H1 (cell line): ENCODE measurements at regions not wholly inside any gene's neighbourhood (a gene's known extent, or its start where the extent isn't known, plus 50 kb on each side); places are given as distances from the start of the nearest gene placed in this dataset.

ENCODE experiments used
- BRCA1 ChIP-seq: IDR thresholded peaks from 2 replicates; pipeline ENCODE4 v1.6.1; 2012; ENCODE audit warnings: low read depth, low read length, improper control_type of control experiment
- CTBP2 ChIP-seq: IDR thresholded peaks from 2 replicates; pipeline ENCODE4 v1.7.0; 2011; ENCODE audit warnings: borderline replicate concordance, mild to moderate bottlenecking, moderate library complexity, mixed read lengths, low read length; ENCODE audit not compliant: insufficient read depth, insufficient read length
- POU5F1 ChIP-seq: IDR thresholded peaks from 2 replicates; pipeline ENCODE4 v1.6.1; 2011; ENCODE audit warnings: low read depth, mild to moderate bottlenecking, low read length, moderate library complexity
- TEAD4 ChIP-seq: IDR thresholded peaks from 2 replicates; pipeline ENCODE4 v1.6.1; 2012; ENCODE audit warnings: low read depth, low read length, inconsistent platforms, mixed read lengths

DNA sequence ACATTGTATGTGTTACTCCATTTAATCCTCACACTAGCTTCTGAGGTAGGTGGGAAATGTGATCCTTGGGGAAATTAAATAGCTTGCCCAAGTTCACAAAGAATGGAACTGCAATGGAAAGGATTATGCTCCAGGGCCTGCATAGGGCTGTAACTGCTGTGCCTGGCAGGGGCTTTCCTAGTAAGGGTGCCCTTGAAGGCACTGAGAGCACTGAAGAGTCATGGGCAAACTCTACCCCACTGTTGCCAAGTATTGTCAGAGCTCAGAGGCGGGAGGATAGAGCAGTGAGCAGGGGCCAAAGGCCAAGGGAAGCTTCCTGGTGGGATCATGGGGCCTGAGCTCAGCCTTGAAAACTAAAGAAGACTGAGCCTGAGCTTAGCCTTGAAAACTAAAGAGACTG is 133.0 kb upstream of the NALF2 start (continued):
- no peak for TF ChIP-seq TEAD4
- TF ChIP-seq CTBP2 = no peak
- no peak for TF ChIP-seq BRCA1
- TF ChIP-seq POU5F1 = no peak
